Heart left ventricle (tissue), 16 donors: ENCODE measurements at regions not wholly inside any gene's neighbourhood (a gene's known extent, or its start where the extent isn't known, plus 50 kb on each side); places are given as distances from the start of the nearest gene placed in this dataset.

Experiments
- ATAC-seq, 4 donors: fragments of 200-7000 bp; cut with Tn5 transposase; one replicate each; pipeline ENCODE4 v1.9.1; 2020 to 2022; ENCODE audit warnings: moderate library complexity in 4 of 4, mild to moderate bottlenecking in 3 of 4, moderate number of reproducible peaks in 1 of 4
- DNase-seq, 5 donors: peaks; one replicate each; pipeline ENCODE4 v3.0.0-alpha.2; 2020
- H3K27ac ChIP-seq, 12 donors: fragments of 200-600 bp; sonication (generic) in 4 of 12; one replicate each; pipeline versions ENCODE4 v1.5.0 to v1.8.0; 2016 to 2022; ENCODE audit warnings: mild to moderate bottlenecking in 2 of 12
- H3K27me3 ChIP-seq, 9 donors: fragments of 200-600 bp; sonication (generic) in 2 of 9; one replicate each; pipeline versions ENCODE4 v1.5.1 to v1.8.0; 2016 to 2022; ENCODE audit warnings: mild to moderate bottlenecking in 3 of 9
- H3K36me3 ChIP-seq, 9 donors: fragments of 200-600 bp; sonication (generic) in 2 of 9; one replicate each; pipeline versions ENCODE4 v1.5.0 to v1.8.0; 2018 to 2022; ENCODE audit warnings: mild to moderate bottlenecking in 2 of 9
- H3K4me1 ChIP-seq, 12 donors: fragments of 200-600 bp; sonication (generic) in 4 of 12; one replicate each; pipeline versions ENCODE4 v1.5.0 to v1.8.0; 2016 to 2022; ENCODE audit warnings: mild to moderate bottlenecking in 3 of 12
- H3K4me3 ChIP-seq, 12 donors: fragments of 200-600 bp; sonication (generic) in 4 of 12; one replicate each; pipeline versions ENCODE4 v1.5.0 to v1.8.0; 2017 to 2022; ENCODE audit warnings: mild to moderate bottlenecking in 9 of 12, moderate library complexity in 4 of 12
- H3K9me3 ChIP-seq, 12 donors: fragments of 200-600 bp; sonication (generic) in 4 of 12; one replicate each; pipeline versions ENCODE4 v1.5.0 to v1.8.0; 2016 to 2022; ENCODE audit warnings: mild to moderate bottlenecking in 1 of 12
- POLR2A ChIP-seq, 2 donors: fragments of 450-650 bp; IDR thresholded peaks; one replicate each; pipeline ENCODE4 v1.6.1; 2017; ENCODE audit warnings: antibody characterized with exemption in 2 of 2, mild to moderate bottlenecking in 2 of 2, moderate library complexity in 2 of 2
- WGBS, 4 donors: extraction: QIAGEN DNeasy Blood & Tissue Kit in 2 of 4; methylation state at CpG; one replicate each; pipeline versions ENCODE4 v1.1.5 to v1.1.7; 2013 to 2018; 5-methylcytosine and 5-hydroxymethylcytosine counted together
- intact Hi-C, 10 donors: fragments of 100-400 bp; cut with DNase I; formaldehyde crosslinking; loops; one replicate each; pipeline versions ENCODE4 v1.11.1 to v1.14.2; 2022
- TF ChIP-seq, protein P1 (sequence below), 12 donors: fragments of 200-600 bp; sonication (generic) in 4 of 12; IDR thresholded peaks; one replicate each; pipeline versions ENCODE4 v1.5.0 to v1.8.0; 2018 to 2022; ENCODE audit warnings: antibody characterized with exemption in 12 of 12, mild to moderate bottlenecking in 5 of 12
- donor health status: ischemic (EF 13 %, LVEDD 7.1; RV severe dilation, severe dysfunction).
- donor health status: healthy with polysubstance abuse.
- donor health status: DM: no; HTN: yes; CAD: no.
- donor health status: DM: no; HTN: no; CAD: no.
- donor health status: ischemic (EF 25% LVEDD 6.9; RV normal size, moderate dysfunction).
- donor health status: ischemic (EF 25% LVEDD 5.7; RV mildly dilated, moderate dysfunction).
- donor health status: healthy.
- donor health status: DM: yes; HTN: yes; CAD: no.
- donor health status: ischemic (EF 35%, LVEDD 5.7; RV mildly dilated, moderate dysfunction).
- donor health status: nonischemic (EF 11% LVEDD 7.7; RV severe dilation, severe dysfunction).
- donor health status: DM: yes; HTN: yes; CAD: no.
- donor health status: PGD.
- donor health status: ischemic (EF 29% LVEDD 5.4; RV normal size, mild dysfunction).
- donor health status: nonischemic (EF 23%, LVEDD 6.1; RV moderate dilation, normal function).

DNA sequence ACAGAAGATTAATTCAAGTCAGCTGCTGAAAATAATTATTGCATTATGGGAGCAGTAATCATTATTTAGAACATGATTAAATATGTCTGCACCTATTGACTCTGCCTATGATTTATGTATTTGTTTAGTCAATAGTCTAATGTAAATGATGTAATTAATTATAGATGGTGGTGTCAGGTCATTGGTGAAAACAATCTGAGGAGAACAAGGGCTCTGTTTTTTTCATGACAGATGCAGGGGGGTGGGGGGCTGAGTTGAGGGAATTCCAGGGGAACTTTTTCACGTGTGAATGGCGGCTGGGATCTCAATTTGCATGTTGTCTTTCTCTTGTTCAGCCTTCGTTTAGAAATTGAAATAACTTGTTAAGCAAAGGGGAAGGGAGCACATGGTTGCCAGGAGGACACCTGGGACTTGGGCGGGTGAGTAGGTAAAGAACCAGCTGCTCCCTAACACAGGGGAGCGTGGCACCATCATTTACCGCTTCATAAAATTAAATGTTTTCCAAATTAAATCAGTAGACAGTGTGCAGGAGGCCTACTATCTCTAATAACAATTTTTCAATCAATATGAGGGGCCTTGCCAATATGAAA, 65.4 kb downstream of the NKX6-1 start:
- 53 to 61% (median 59%) methylated on average over 6 of the region's 6 CpGs for WGBS, 4 donors
- no peak for DNase-seq
- H3K9me3 ChIP-seq: no peaks in the 10 kb centered on the region
- intact Hi-C loops: no loop called here
- TF ChIP-seq, protein P1, sequence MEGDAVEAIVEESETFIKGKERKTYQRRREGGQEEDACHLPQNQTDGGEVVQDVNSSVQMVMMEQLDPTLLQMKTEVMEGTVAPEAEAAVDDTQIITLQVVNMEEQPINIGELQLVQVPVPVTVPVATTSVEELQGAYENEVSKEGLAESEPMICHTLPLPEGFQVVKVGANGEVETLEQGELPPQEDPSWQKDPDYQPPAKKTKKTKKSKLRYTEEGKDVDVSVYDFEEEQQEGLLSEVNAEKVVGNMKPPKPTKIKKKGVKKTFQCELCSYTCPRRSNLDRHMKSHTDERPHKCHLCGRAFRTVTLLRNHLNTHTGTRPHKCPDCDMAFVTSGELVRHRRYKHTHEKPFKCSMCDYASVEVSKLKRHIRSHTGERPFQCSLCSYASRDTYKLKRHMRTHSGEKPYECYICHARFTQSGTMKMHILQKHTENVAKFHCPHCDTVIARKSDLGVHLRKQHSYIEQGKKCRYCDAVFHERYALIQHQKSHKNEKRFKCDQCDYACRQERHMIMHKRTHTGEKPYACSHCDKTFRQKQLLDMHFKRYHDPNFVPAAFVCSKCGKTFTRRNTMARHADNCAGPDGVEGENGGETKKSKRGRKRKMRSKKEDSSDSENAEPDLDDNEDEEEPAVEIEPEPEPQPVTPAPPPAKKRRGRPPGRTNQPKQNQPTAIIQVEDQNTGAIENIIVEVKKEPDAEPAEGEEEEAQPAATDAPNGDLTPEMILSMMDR (IDR thresholded peaks at IDR 0.05): no peak
- TF ChIP-seq POLR2A (IDR thresholded peaks at IDR 0.05): no peak
- H3K4me3 ChIP-seq: no peak overlapping the region
- no peak for ATAC-seq
- H3K27ac ChIP-seq: no peak overlapping the region
- peaks cover 0 to 6% (median 0%) of the 10 kb centered on the region in 9 donors for H3K27me3 ChIP-seq
- H3K4me1 ChIP-seq: no peaks in the 10 kb centered on the region
- no peaks in the 10 kb centered on the region for H3K36me3 ChIP-seq

DNA sequence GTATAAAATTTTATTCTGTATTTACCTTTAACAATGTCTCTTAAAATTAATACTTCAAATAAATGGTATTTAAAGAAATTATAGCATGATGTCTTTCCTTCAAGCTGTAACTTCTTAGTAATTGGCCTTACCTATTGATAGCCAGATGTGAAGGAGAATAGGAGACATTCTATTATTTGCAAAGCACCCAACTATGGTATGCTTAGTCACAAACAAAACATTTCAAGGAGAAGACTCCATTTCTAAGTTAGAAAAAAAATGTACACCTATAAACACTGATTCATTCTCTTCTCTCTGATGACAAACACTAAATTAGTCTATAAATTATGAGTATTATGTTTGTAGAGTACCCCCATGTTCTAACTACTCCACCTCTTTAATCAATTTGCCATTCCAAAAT, 66.4 kb downstream of the NKX6-1 start:
- Histone ChIP-seq H3K27ac (no peak overlapping the region), H3K4me1 (no peaks in the 10 kb centered on the region), H3K9me3 (no peaks in the 10 kb centered on the region), H3K4me3 (no peak overlapping the region), H3K27me3 (peaks cover 0 to 6% (median 0%) of the 10 kb centered on the region in 9 donors), H3K36me3 (no peaks in the 10 kb centered on the region)
- TF ChIP-seq, protein P1 (IDR thresholded peaks at IDR 0.05): no peak
- no peak for TF ChIP-seq POLR2A (IDR thresholded peaks at IDR 0.05)
- intact Hi-C loops: no loop called here
- ATAC-seq: no peak
- no peak for DNase-seq

- 36 to 51% (median 40%) methylated on average over 1 of the region's 1 CpG for WGBS, 4 donors
Measured at GRCh38 chr4:84420608-84421007, 78.5 kb downstream of the NKX6-1 start.

DNA sequence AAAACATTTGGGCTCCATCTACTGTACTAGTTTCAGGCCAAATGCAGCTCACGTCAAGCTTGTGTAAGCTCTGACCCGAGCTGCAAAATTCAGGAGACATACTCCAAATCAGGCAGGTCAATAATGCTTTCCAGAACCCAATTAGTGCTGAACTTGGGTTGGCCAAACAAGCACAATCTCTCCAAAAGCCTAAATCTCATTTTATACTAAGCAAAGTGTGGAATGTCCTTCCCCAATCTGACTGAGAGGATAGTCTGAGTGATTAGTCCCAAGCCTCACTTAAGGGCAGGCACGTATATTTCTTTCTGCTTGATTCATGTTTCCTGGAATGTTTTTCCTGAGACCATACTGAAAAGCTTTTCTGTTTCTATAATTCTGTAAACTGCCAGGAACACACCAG, 79.9 kb downstream of the NKX6-1 start:
- no peaks in the 10 kb centered on the region for H3K4me1 ChIP-seq
- DNase-seq (no peak), ATAC-seq (no peak)
- H3K9me3 ChIP-seq: peaks cover 0 to under 1% (median 0%) of the 10 kb centered on the region in 12 donors
- H3K4me3 ChIP-seq: no peak overlapping the region
- intact Hi-C loops: no loop called here
- H3K27me3 ChIP-seq: peaks cover 0 to 2% (median 0%) of the 10 kb centered on the region in 9 donors
- H3K36me3 ChIP-seq: no peaks in the 10 kb centered on the region
- no peak for TF ChIP-seq POLR2A (IDR thresholded peaks at IDR 0.05)
- TF ChIP-seq, protein P1 (IDR thresholded peaks at IDR 0.05): no peak
- H3K27ac ChIP-seq: no peak overlapping the region
- WGBS, 4 donors: 68 to 79% (median 72%) methylated on average over 3 of the region's 3 CpGs

More at GRCh38 chr4:84420608-84421007, 78.5 kb downstream of the NKX6-1 start:
- no peaks in the 10 kb centered on the region for H3K4me1 ChIP-seq
- no peaks in the 10 kb centered on the region for H3K36me3 ChIP-seq
- H3K27me3 ChIP-seq: no peaks in the 10 kb centered on the region
- H3K9me3 ChIP-seq: peaks cover 0 to 15% (median 2%) of the 10 kb centered on the region in 12 donors
- DNase-seq (no peak), ATAC-seq (no peak)
- H3K4me3 ChIP-seq: no peak overlapping the region
- no peak overlapping the region for H3K27ac ChIP-seq
- intact Hi-C loops: no loop called here
- TF ChIP-seq, protein P1 (IDR thresholded peaks at IDR 0.05): no peak
- no peak for TF ChIP-seq POLR2A (IDR thresholded peaks at IDR 0.05)
